ENCODE measurements at regions not wholly inside any gene's neighbourhood (a gene's known extent, or its start where the extent isn't known, plus 50 kb on each side); places are given as distances from the start of the nearest gene placed in this dataset.

GRCh38 chr9:134967547-134967930 lies 49.8 kb upstream of the FCN1 start:
- peak; percentile 7 for DNase-seq

GRCh38 chr9:134968011-134968822 lies 50.5 kb upstream of the FCN1 start:
- peak; percentile 49 for DNase-seq

- DNase-seq: no peak
Measured at GRCh38 chr9:134968823-134969090, 51.0 kb upstream of the FCN1 start.

- DNase-seq: no peak
Measured at GRCh38 chr9:134969156-134970045, 51.7 kb upstream of the FCN1 start.

- DNase-seq: no peak
Measured at GRCh38 chr9:134970198-134970597, 52.5 kb upstream of the FCN1 start.

- no peak for DNase-seq
Measured at GRCh38 chr9:134970719-134971118, 53.0 kb upstream of the FCN1 start.

- no peak for DNase-seq
Measured at GRCh38 chr9:134971196-134971595, 53.5 kb upstream of the FCN1 start.

GRCh38 chr9:134971696-134972095 lies 54.0 kb upstream of the FCN1 start:
- no peak for DNase-seq

GRCh38 chr9:134972140-134972539 lies 54.4 kb upstream of the FCN1 start:
- no peak for DNase-seq

GRCh38 chr9:134975253-134975652 lies 57.5 kb upstream of the FCN1 start:
- no peak for DNase-seq

GRCh38 chr9:134976403-134976802 lies 58.7 kb upstream of the FCN1 start:
- DNase-seq: no peak

- DNase-seq: no peak
Measured at GRCh38 chr9:134978272-134978671, 60.6 kb upstream of the FCN1 start.

GRCh38 chr9:134980516-134980915 lies 62.8 kb upstream of the FCN1 start:
- no peak for DNase-seq

- no peak for DNase-seq
Measured at GRCh38 chr9:134980991-134981390, 63.3 kb upstream of the FCN1 start.

- no peak for DNase-seq
Measured at GRCh38 chr9:134981829-134982228, 64.1 kb upstream of the FCN1 start.

GRCh38 chr9:134982311-134982710 lies 64.6 kb upstream of the FCN1 start:
- no peak for DNase-seq

GRCh38 chr9:134983074-134983473 lies 65.4 kb upstream of the FCN1 start:
- no peak for DNase-seq

GRCh38 chr9:134983506-134984371 lies 66.0 kb upstream of the FCN1 start:
- DNase-seq: no peak

GRCh38 chr9:134984372-134985265 lies 66.9 kb upstream of the FCN1 start:
- no peak for DNase-seq

- DNase-seq: no peak
Measured at GRCh38 chr9:134985451-134985850, 67.7 kb upstream of the FCN1 start.

- no peak for DNase-seq
Measured at GRCh38 chr9:134986957-134987356, 69.2 kb upstream of the FCN1 start.

GRCh38 chr9:134987376-134987775 lies 69.7 kb upstream of the FCN1 start:
- DNase-seq: no peak
